ENCODE measurements at regions not wholly inside any gene's neighbourhood (a gene's known extent, or its start where the extent isn't known, plus 50 kb on each side); places are given as distances from the start of the nearest gene placed in this dataset.

- no peak overlapping the region for H3K27ac Mint-ChIP-seq
- TF ChIP-seq, protein P1, sequence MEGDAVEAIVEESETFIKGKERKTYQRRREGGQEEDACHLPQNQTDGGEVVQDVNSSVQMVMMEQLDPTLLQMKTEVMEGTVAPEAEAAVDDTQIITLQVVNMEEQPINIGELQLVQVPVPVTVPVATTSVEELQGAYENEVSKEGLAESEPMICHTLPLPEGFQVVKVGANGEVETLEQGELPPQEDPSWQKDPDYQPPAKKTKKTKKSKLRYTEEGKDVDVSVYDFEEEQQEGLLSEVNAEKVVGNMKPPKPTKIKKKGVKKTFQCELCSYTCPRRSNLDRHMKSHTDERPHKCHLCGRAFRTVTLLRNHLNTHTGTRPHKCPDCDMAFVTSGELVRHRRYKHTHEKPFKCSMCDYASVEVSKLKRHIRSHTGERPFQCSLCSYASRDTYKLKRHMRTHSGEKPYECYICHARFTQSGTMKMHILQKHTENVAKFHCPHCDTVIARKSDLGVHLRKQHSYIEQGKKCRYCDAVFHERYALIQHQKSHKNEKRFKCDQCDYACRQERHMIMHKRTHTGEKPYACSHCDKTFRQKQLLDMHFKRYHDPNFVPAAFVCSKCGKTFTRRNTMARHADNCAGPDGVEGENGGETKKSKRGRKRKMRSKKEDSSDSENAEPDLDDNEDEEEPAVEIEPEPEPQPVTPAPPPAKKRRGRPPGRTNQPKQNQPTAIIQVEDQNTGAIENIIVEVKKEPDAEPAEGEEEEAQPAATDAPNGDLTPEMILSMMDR (IDR thresholded peaks at IDR 0.05) = no peak
- H3K27me3 Mint-ChIP-seq (ENCODE audit: insufficient read depth) = no peaks in the 10 kb centered on the region
- no peak for DNase-seq
- peaks cover 27% of the 10 kb centered on the region for H3K9me3 Mint-ChIP-seq
- H3K4me1 Mint-ChIP-seq (ENCODE audit: low read depth) = no peaks in the 10 kb centered on the region
- no peak overlapping the region for H3K4me3 Mint-ChIP-seq
- no peaks in the 10 kb centered on the region for H3K36me3 Mint-ChIP-seq (ENCODE audit: low read depth)
Measured at GRCh38 chr6:67663105-67663895, 971.8 kb upstream of the ADGRB3 start.

GRCh38 chr6:67653561-67653960, 981.5 kb upstream of the ADGRB3 start:
- Mint-ChIP-seq H3K9me3 (peaks cover 20% of the 10 kb centered on the region), H3K27ac (no peak overlapping the region), H3K27me3 (ENCODE audit: insufficient read depth) (no peaks in the 10 kb centered on the region), H3K4me1 (ENCODE audit: low read depth) (no peaks in the 10 kb centered on the region), H3K36me3 (ENCODE audit: low read depth) (no peaks in the 10 kb centered on the region), H3K4me3 (no peak overlapping the region)
- TF ChIP-seq, protein P1 (IDR thresholded peaks at IDR 0.05) = no peak
- no peak for DNase-seq

DNA sequence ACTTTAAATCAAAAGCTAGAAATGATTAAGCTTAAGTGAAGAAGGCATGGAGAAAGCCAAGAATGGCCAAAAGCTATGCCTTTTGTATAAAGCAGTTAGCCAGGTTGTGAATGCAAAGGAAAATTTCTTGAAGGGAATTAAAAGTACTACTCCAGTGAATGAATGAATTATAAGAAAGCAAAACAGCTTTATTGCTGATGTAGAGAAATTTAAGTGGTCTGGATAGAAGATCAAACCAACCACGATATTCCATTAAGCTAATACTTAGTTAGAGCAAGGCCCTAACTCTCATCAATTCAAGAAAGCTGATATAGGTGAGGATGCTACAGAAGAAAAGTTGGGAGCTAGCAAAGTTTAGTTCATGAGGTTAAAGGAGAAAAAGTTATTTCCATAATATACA, 988.5 kb upstream of the ADGRB3 start:
- H3K4me1 Mint-ChIP-seq (ENCODE audit: low read depth) = no peaks in the 10 kb centered on the region
- H3K9me3 Mint-ChIP-seq = peaks cover 4% of the 10 kb centered on the region; the same call in 1 of the 2 replicates
- no peak for DNase-seq
- H3K4me3 Mint-ChIP-seq = no peak overlapping the region
- H3K27me3 Mint-ChIP-seq (ENCODE audit: insufficient read depth) = no peaks in the 10 kb centered on the region
- TF ChIP-seq, protein P1 (IDR thresholded peaks at IDR 0.05) = no peak
- no peak overlapping the region for H3K27ac Mint-ChIP-seq
- no peaks in the 10 kb centered on the region for H3K36me3 Mint-ChIP-seq (ENCODE audit: low read depth)

DNA sequence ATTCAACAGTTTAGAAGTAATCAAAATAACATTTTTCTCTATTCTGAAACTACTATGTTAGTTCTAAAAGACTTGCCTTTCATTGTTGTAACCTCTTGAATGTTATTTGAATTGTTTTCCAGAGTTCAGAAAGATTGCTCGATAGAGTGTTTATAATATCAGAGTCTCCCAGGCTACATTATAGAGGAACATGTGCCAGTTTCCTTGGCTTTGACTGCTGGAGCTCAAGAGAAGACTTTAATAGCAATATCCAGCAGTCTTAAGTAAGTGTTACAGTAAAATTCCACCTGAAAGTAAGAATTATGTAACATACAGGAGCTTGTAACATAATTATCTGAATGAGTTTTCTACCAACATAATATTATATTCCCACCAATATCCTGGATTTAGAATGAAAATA, 991.8 kb upstream of the ADGRB3 start:
- H3K36me3 Mint-ChIP-seq (ENCODE audit: low read depth) = no peaks in the 10 kb centered on the region
- TF ChIP-seq, protein P1 (IDR thresholded peaks at IDR 0.05) = no peak

GRCh38 chr6:67642582-67642981, 992.5 kb upstream of the ADGRB3 start:
- no peaks in the 10 kb centered on the region for H3K4me1 Mint-ChIP-seq (ENCODE audit: low read depth)
- TF ChIP-seq, protein P1 (IDR thresholded peaks at IDR 0.05) = no peak
- peaks cover 4% of the 10 kb centered on the region for H3K9me3 Mint-ChIP-seq
- H3K27ac Mint-ChIP-seq = no peak overlapping the region
- H3K4me3 Mint-ChIP-seq = no peak overlapping the region
- no peaks in the 10 kb centered on the region for H3K36me3 Mint-ChIP-seq (ENCODE audit: low read depth)
- H3K27me3 Mint-ChIP-seq (ENCODE audit: insufficient read depth) = no peaks in the 10 kb centered on the region
- no peak for DNase-seq

More for the DNA sequence above, 991.8 kb upstream of the ADGRB3 start:
- Mint-ChIP-seq H3K27ac (no peak overlapping the region), H3K27me3 (ENCODE audit: insufficient read depth) (no peaks in the 10 kb centered on the region), H3K9me3 (peaks cover 4% of the 10 kb centered on the region), H3K4me3 (no peak overlapping the region), H3K4me1 (ENCODE audit: low read depth) (no peaks in the 10 kb centered on the region)
- DNase-seq = no peak
